ELF-1 (cell line): ENCODE measurements at regions not wholly inside any gene's neighbourhood (a gene's known extent, or its start where the extent isn't known, plus 50 kb on each side); places are given as distances from the start of the nearest gene placed in this dataset.
"Not testable (repeated sequence)": the region's sequence is repeated elsewhere in the genome, so short reads cannot be mapped to it uniquely, and the experiment has no call there.

Source experiments
- DNase-seq: peaks from one replicate; pipeline ENCODE4 v3.0.0-alpha.2; 2016; ENCODE audit warnings: low read depth, low spot score

DNA sequence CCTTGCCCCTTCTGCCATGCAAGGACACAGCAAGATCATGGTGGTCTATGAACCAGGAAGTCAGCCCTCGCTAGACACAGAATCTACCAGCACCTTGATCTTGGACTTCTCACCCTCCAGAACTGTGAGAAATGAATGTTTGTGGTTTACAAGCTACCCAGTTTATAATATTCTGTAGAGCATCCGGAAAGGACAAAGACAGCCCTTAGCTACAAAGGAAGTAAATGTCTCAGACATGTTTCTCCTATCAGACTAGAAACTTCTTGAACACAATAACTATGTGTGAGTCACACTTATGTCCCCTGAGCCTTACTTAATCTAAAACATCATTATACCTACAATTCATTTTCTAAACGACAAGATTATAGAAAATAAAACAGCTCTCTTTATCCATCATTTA, 176.7 kb downstream of the KLHL28 start:
- no peak for DNase-seq

GRCh38 chr14:44783901-44784300, 177.8 kb downstream of the KLHL28 start:
- DNase-seq = no peak

GRCh38 chr14:44782775-44783238, 178.9 kb downstream of the KLHL28 start:
- no peak for DNase-seq

GRCh38 chr14:44780989-44781388, 180.8 kb downstream of the KLHL28 start:
- no peak for DNase-seq

DNA sequence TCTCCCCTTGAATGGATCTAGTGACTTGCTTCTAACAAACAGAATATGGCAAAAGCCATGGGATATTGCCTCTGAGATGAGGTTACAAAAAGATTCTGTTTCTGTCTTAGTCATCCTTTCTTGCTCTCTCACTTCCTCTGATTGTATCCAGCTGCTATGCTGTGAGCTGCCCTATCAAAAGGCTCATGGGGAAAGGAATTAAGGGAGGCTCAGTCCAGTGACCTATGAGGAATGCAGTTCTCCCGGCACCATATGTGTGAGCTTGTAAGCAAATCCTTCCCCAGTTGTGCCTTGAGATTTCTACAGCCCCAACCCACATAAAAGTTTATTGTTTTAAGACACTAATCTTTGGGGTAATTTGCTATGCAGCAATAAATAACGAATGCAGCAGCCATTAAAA, 183.1 kb downstream of the KLHL28 start:
- DNase-seq = peak; percentile 17

- DNase-seq = no peak
These were observed 184.2 kb downstream of the KLHL28 start for GRCh38 chr14:44777584-44777983.

- DNase-seq = no peak
These were observed 186.5 kb downstream of the KLHL28 start for GRCh38 chr14:44775248-44775647.

GRCh38 chr14:44774396-44774795, 187.4 kb downstream of the KLHL28 start:
- DNase-seq = no peak

DNA sequence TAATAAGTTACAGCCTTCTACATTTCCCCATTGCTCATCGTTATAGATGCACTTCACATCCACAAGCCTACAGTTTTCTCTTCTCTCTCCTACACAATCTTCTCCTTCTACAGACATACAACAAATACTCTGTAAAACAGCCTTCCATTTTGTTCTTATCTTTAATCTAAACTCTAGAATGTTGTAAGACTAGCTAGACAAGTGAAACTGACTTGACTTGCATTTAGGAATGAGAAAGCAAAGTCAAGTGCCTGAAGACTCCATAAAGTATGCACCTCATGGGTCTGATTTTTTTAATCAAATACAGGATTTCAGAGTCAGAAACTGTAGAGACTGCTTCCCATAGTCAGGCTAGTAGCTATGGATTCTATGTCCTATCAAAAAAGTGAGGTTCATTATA, 190.3 kb downstream of the KLHL28 start:
- DNase-seq = no peak

DNA sequence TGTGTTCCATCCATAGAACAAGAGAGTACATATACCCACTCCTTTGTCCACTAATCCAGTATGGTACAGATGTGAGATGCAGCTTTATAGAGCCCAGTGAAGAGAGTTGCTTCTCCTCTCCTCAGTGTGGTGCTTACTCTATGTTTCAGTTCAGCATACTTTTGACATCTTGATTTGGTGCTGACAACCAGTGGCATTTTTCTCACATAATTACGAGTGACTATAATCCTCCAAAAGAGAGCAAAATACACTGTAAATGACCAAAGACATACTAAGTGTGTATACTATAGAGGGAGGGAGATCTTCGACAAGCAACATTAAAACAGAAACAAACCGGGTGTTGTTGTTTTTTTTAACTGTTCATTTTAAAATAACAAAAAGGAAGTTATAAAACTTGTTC, 191.5 kb downstream of the KLHL28 start:
- no peak for DNase-seq

DNA sequence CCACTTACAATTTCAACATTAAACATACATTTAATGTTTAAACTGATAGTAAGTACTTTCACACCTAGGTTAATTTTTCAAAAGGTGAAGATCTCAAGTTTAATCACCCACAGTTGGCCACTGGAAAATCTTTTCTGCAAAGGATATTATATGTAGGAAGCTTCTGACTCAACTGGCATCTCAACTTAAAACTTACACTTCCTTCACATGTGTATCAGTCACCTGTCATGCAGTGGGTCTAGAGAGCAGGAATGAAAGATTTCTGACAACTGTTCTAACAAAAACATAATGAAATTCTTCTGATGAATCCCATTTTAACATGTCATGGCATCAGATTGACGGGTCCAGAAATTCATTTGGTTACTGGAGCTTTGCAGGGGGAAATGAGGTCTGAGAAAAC, 192.8 kb downstream of the KLHL28 start:
- DNase-seq = no peak

GRCh38 chr14:44767646-44768173, 194.0 kb downstream of the KLHL28 start:
- peak; percentile 7 for DNase-seq

DNA sequence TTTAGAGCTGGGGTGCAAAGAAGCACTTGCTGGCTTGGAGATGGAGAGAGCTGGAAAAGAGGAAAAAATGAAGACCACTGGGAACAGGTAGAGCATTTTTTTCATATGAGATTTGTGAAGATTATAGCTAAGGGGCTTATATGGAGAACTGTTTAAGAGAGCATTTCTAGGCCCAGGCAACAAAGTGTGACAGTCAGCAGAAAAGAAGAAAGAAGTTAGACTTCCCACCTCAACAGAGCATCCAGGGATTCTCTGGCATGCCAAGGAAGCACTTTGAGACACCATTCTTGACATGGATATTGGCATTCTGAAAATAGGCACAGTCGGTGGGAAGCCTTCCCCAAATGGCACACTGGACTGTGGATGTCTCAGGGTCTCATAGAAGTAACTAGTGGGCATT, 195.5 kb downstream of the KLHL28 start:
- DNase-seq = no peak

- DNase-seq = no peak
These were observed 198.4 kb downstream of the KLHL28 start for GRCh38 chr14:44763356-44763755.

DNA sequence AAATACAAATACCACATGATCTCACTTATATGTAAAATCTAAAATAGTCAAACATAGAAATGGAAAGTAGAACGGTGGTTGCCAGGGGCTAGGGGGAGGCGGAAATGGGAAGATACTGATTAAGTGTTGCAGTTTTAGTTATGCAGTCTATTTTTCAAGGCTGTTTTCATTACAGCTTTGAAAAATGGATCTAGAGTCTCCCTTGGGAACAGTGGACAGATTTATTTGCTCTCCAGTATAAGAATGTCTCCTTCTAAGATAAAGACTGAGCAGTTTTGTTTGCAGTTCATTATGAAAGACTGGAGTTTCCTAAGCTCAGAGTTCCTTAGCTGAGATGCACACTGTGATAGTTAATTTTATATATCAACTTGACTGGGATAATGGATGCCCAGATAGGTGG, 202.5 kb downstream of the KLHL28 start:
- DNase-seq = no peak

- DNase-seq = no peak
These were observed 205.2 kb downstream of the KLHL28 start for GRCh38 chr14:44756554-44756953.

- DNase-seq = no peak
These were observed 216.4 kb downstream of the KLHL28 start for GRCh38 chr14:44745371-44745770.

- DNase-seq = no peak
These were observed 219.5 kb downstream of the KLHL28 start for GRCh38 chr14:44742202-44742601.

DNA sequence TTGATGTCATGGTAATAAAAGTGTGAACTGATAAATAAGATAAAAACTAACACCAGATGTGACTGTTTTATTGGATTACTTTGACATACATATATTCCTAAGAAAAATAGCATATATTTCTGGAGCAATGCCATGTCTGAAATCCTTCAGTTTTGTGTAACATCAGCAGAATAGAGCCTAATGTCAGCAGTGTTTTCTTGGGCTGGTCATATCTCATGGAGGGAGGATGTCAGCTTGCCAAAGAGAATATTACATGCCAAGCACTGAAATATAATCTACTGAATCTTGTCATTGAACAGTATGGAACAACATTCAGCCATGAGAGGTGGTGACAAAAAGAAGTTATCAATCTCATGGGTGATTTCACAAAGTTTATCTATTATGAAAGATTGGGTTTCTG, 220.3 kb downstream of the KLHL28 start:
- no peak for DNase-seq

DNA sequence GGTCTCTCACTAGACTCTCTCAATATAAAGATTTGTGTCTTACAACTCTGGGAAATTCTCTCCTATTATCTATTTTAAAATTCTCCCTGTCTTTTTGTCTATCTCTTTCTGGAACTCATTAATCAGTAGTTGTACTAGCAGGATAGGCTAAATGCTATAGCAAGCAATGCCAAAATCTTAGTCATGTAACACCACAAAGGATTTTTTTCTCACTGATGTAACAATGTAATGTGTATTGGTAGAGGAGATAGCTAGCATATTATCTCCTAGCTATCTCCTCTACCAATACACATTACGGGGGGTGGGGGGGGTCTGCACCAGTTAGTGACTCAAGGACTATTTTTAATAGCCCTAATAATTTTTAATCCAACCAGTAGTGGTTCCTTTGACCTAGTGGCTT, 225.4 kb downstream of the KLHL28 start:
- DNase-seq = no peak

- DNase-seq = no peak
These were observed 225.1 kb upstream of the FSCB start for GRCh38 chr14:44732144-44732543.

DNA sequence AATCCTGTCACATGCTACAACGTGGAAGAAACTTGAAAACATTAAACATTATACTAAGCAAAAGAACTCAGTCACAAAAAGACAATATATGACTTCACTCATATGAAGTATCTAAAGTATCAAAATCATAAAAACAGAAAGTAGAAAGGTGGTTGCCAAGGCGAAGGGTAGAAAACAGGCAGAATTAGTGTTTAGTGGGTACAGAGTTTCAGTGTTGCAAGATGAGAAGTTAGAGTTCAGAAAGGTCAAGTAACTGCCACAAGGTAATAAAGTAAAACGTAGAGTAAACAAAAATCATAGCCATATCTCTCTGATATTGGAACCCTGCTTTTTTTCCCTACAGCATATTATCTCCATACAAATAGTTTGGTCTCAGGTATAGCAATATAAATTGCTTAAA, 223.8 kb upstream of the FSCB start:
- DNase-seq = no peak

- DNase-seq = not testable (repeated sequence)
These were observed 214.3 kb upstream of the FSCB start for GRCh38 chr14:44721395-44721794.

DNA sequence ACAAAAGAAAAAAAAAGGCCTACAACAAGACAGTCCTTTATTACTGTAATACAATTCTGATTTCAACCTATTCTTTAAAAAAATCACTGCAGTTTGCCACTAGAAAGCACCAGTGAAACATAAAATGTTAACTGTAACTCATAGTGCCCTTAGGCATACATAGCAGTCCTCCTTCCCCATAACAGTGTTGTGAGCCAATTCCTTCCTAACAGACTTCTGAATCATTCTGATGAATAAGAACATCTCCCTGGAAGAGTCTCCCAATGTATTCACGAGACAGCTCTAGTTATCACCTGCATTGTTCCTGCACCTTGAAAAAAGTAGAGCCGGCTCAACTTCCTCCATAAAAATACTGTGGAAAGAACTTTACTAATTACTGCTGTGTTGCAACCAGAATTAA, 213.6 kb upstream of the FSCB start:
- DNase-seq = no peak
